ENCODE measurements at regions not wholly inside any gene's neighbourhood (a gene's known extent, or its start where the extent isn't known, plus 50 kb on each side); places are given as distances from the start of the nearest gene placed in this dataset.

GRCh38 chr1:168976267-168976666 lies 130.2 kb upstream of the ATP1B1 start:
- Histone ChIP-seq H3K9me3 (ENCODE audit: control insufficient read depth in 2 of 3, insufficient read depth in 1 of 3, low read length in 3 of 3) (no peaks in the 10 kb centered on the region), H3K36me3 (ENCODE audit: control insufficient read depth in 2 of 3, insufficient read depth in 3 of 3, low read length in 3 of 3) (no peaks in the 10 kb centered on the region), H3K27me3 (ENCODE audit: control insufficient read depth, insufficient read depth, low read length) (no peaks in the 10 kb centered on the region), H3K4me1 (ENCODE audit: control insufficient read depth in 2 of 3, insufficient read depth in 2 of 3, low read depth in 1 of 3, low read length in 3 of 3) (peaks cover 0 to 12% (median 4%) of the 10 kb centered on the region in 3 donors), H3K4me3 (ENCODE audit: low read length in 3 of 3) (no peak overlapping the region), H3K9ac (ENCODE audit: low read length in 3 of 3) (no peak overlapping the region), H3K27ac (ENCODE audit: low read depth in 2 of 2, low read length in 2 of 2) (no peak overlapping the region)
- DNase-seq, result no peak
- TF ChIP-seq CTCF (IDR thresholded peaks at IDR 0.05; ENCODE audit: borderline replicate concordance, extremely low read depth, insufficient read depth), result no peak
- intact Hi-C loops (cut with DNase I), result no loop called here
- no peak for FAIRE-seq

GRCh38 chr1:168977618-168978017 lies 128.9 kb upstream of the ATP1B1 start:
- DNase-seq, result no peak
- H3K27me3 ChIP-seq (ENCODE audit: control insufficient read depth, insufficient read depth, low read length), result no peaks in the 10 kb centered on the region
- TF ChIP-seq CTCF (IDR thresholded peaks at IDR 0.05; ENCODE audit: borderline replicate concordance, extremely low read depth, insufficient read depth), result no peak
- intact Hi-C loops (cut with DNase I), result no loop called here
- H3K9me3 ChIP-seq (ENCODE audit: control insufficient read depth in 2 of 3, insufficient read depth in 1 of 3, low read length in 3 of 3), result no peaks in the 10 kb centered on the region
- no peak overlapping the region for H3K27ac ChIP-seq (ENCODE audit: low read depth in 2 of 2, low read length in 2 of 2)
- FAIRE-seq, result no peak
- no peak overlapping the region for H3K4me3 ChIP-seq (ENCODE audit: low read length in 3 of 3)
- peaks cover 0 to 8% (median 4%) of the 10 kb centered on the region in 3 donors for H3K4me1 ChIP-seq (ENCODE audit: control insufficient read depth in 2 of 3, insufficient read depth in 2 of 3, low read depth in 1 of 3, low read length in 3 of 3)
- no peak overlapping the region for H3K9ac ChIP-seq (ENCODE audit: low read length in 3 of 3)
- no peaks in the 10 kb centered on the region for H3K36me3 ChIP-seq (ENCODE audit: control insufficient read depth in 2 of 3, insufficient read depth in 3 of 3, low read length in 3 of 3)

GRCh38 chr1:168979276-168979675 lies 127.2 kb upstream of the ATP1B1 start:
- Histone ChIP-seq H3K36me3 (ENCODE audit: control insufficient read depth in 2 of 3, insufficient read depth in 3 of 3, low read length in 3 of 3) (no peaks in the 10 kb centered on the region), H3K9me3 (ENCODE audit: control insufficient read depth in 2 of 3, insufficient read depth in 1 of 3, low read length in 3 of 3) (no peaks in the 10 kb centered on the region), H3K9ac (ENCODE audit: low read length in 3 of 3) (no peak overlapping the region), H3K27ac (ENCODE audit: low read depth in 2 of 2, low read length in 2 of 2) (no peak overlapping the region), H3K4me3 (ENCODE audit: low read length in 3 of 3) (no peak overlapping the region), H3K4me1 (ENCODE audit: control insufficient read depth in 2 of 3, insufficient read depth in 2 of 3, low read depth in 1 of 3, low read length in 3 of 3) (no peaks in the 10 kb centered on the region), H3K27me3 (ENCODE audit: control insufficient read depth, insufficient read depth, low read length) (no peaks in the 10 kb centered on the region)
- intact Hi-C loops (cut with DNase I), result no loop called here
- FAIRE-seq (no peak), DNase-seq (no peak)
- no peak for TF ChIP-seq CTCF (IDR thresholded peaks at IDR 0.05; ENCODE audit: borderline replicate concordance, extremely low read depth, insufficient read depth)

- no peak overlapping the region for H3K27ac ChIP-seq (ENCODE audit: low read depth in 2 of 2, low read length in 2 of 2)
Observed at GRCh38 chr1:168980180-168980579, 126.3 kb upstream of the ATP1B1 start.

More at GRCh38 chr1:168980180-168980579, 126.3 kb upstream of the ATP1B1 start:
- intact Hi-C loops (cut with DNase I), result no loop called here
- no peaks in the 10 kb centered on the region for H3K27me3 ChIP-seq (ENCODE audit: control insufficient read depth, insufficient read depth, low read length)
- no peak overlapping the region for H3K4me3 ChIP-seq (ENCODE audit: low read length in 3 of 3)
- H3K36me3 ChIP-seq (ENCODE audit: control insufficient read depth in 2 of 3, insufficient read depth in 3 of 3, low read length in 3 of 3), result no peaks in the 10 kb centered on the region
- no peaks in the 10 kb centered on the region for H3K4me1 ChIP-seq (ENCODE audit: control insufficient read depth in 2 of 3, insufficient read depth in 2 of 3, low read depth in 1 of 3, low read length in 3 of 3)
- no peaks in the 10 kb centered on the region for H3K9me3 ChIP-seq (ENCODE audit: control insufficient read depth in 2 of 3, insufficient read depth in 1 of 3, low read length in 3 of 3)
- FAIRE-seq (no peak), DNase-seq (no peak)
- no peak overlapping the region for H3K9ac ChIP-seq (ENCODE audit: low read length in 3 of 3)
- no peak for TF ChIP-seq CTCF (IDR thresholded peaks at IDR 0.05; ENCODE audit: borderline replicate concordance, extremely low read depth, insufficient read depth)

All from kidney (tissue), 13 donors.